HG02840 (cell line): ENCODE measurements at regions not wholly inside any gene's neighbourhood (a gene's known extent, or its start where the extent isn't known, plus 50 kb on each side); places are given as distances from the start of the nearest gene placed in this dataset.
A peak's percentile ranks its signal among the peaks of the same experiment; 100 is the strongest.

Experiments used
- ATAC-seq: cut with Tn5 transposase; IDR thresholded peaks from one replicate; pipeline ENCODE4 v1.9.1; 2021; ENCODE audit warnings: mild to moderate bottlenecking, moderate library complexity, moderate number of reproducible peaks; ENCODE audit not compliant: unreplicated experiment, low FRiP score

DNA sequence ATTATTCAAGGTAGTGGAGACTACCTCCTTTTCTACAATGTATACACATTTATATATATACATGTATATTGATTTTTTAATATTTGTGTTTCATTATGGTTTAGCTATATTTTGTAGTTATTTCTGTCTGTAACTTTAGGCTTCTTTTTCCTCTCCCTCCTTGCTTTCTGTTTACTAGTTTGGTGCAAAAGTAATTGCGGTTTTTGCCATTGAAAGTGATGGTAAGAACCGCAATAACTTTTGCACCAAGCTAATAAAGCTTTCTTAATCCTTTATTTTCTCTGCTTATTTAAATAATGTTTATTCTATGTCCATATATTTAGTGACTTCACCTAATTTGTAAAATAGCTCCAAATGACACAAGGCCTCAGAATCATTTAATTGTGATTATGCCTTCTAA lies 195.3 kb upstream of the PLSCR5 start:
- ATAC-seq = no peak

DNA sequence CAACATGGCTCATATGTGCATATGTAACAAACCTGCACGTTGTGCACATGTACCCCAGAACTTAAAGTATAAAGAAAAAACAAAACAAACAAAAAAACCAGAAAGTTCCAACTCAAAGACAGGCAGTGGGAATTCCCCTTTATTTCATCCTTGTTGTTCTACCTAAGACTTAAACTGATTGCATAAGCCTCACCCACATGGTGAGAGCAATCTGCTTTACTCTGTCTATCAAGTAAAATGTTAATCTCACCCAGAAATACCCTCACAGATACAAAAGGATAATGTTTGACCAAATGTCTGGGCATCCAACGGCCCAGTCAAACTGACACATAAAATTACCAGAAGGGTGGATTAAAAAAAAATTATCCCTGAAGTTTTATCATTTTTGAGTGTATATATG lies 190.9 kb upstream of the PLSCR5 start:
- no peak for ATAC-seq

GRCh38 chr3:146783446-146783845 lies 178.3 kb upstream of the PLSCR5 start:
- no peak for ATAC-seq

- no peak for ATAC-seq
These were observed 176.5 kb upstream of the PLSCR5 start for GRCh38 chr3:146781606-146782005.

- no peak for ATAC-seq
These were observed 175.9 kb upstream of the PLSCR5 start for GRCh38 chr3:146781059-146781458.

DNA sequence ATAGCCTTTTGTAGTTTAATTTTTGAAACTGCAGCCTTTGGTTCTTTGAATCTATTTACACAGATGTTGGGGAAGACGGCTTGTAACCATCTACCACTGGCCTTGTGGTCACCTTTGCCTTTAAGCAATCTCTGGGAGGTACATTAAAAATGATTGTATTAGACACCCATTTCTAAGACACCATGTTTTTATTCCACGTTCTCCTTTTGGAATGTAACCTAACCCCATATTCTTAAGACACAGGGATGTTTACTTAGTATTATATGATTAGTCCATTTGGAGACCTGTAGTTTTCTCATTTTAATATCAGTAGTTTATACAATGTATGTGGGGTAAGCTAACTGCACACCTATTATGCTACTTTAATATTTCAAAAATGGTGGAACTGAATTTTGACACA lies 175.1 kb upstream of the PLSCR5 start:
- no peak for ATAC-seq

DNA sequence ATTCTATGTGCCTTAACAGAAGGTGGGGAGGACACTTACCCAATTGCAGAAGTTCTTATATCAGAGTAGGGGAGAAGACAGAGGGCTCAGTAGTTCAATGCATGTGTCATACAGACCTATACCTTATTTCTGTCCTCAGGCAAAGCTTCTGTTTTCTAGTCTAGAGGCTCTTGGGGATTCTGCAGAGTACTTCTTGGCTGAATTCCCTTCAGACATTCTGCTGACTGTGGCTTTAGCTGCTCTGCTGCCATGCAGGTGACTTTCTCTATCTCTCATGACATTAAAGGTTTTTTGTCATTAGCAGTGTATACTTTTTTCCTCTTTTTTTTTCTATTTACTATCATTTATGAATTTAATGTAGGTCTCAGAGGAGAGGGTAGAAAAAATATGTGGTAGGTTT lies 172.8 kb upstream of the PLSCR5 start:
- no peak for ATAC-seq

DNA sequence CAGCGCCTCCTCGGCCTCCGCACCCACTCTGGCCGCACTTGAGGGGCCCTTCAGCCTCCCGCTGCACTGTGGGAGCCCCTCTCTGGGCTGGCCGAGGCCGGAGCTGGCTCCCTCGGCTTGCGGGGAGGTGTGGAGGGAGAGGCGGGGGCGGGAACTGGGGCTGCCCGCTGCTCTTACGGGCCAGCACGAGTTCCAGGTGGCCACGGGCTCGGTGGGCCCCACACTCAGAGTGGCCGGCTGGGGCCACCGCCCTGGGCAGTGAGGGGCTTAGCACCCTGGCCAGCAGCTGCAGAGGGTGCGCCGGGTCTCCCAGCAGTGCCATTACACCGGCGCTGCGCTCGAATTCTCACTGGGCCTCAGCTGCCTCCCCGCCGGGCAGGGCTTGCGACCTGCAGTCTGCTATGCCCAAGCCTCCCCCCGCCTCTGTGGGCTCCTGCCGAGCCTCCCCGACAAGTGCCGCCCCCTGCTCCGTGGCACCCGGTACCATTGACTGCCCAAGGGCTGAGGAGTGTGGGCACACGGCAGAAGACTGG lies 167.1 kb upstream of the PLSCR5 start:
- no peak for ATAC-seq

- no peak for ATAC-seq
These were observed 165.7 kb upstream of the PLSCR5 start for GRCh38 chr3:146770881-146771280.

- ATAC-seq = no peak
These were observed 165.2 kb upstream of the PLSCR5 start for GRCh38 chr3:146770301-146770700.

DNA sequence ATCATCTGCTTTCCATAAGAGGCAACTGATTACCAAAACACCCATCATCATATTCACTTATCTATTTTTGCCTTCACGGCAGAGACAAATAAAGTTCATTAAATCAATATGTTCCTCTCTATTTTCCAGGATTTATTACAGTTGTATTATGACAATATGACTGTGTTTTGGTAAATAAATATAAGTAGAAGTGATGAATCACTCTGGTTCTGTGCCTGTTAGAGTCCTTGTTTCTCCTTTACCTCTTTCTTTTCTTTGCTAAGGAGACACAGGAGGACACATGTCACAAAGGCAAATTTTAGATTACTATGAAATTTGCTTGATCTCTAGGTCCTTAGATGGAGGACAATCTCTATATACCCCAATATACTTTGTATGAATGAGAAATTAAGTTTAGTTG lies 152.6 kb upstream of the PLSCR5 start:
- ATAC-seq = no peak

- ATAC-seq = no peak
These were observed 145.1 kb upstream of the PLSCR5 start for GRCh38 chr3:146750196-146750595.

DNA sequence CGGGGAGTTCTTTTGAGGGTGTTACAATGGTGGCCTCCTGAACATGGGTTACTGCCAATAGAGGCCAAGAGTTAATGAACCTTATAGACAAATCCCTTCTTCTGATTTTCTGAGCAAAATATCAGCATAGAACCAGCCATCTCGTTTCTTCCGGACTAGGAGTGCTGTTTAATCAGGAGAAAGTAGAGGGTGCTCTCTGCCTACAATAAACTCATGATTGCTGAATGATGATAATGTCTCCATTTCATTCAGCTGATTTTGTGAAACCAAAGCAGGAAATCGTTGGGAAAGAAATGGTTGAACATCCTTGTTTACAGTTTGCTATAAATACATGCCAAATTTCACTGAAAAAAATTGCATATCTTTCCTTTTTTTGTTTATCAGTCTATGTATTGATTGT lies 142.8 kb upstream of the PLSCR5 start:
- ATAC-seq = no peak

DNA sequence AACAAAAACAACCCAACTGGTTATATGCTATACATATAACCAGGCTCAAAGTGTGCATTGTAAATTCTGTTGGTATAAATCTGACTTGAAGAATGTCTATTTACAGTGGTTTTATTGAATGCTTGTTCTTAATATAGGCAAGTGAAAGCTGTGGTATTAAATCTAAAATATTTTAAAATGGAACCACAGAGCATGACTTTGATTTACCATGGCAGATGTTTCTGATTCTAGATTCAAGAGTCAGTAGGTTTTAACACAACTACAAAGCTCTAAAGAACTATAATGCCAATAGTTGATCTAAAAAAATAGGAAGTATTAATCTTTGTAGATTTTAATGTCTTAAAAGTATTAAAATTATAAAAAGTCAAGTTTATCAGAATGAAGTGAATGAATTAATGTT lies 141.9 kb upstream of the PLSCR5 start:
- no peak for ATAC-seq

GRCh38 chr3:146746190-146746589 lies 141.0 kb upstream of the PLSCR5 start:
- ATAC-seq = no peak

DNA sequence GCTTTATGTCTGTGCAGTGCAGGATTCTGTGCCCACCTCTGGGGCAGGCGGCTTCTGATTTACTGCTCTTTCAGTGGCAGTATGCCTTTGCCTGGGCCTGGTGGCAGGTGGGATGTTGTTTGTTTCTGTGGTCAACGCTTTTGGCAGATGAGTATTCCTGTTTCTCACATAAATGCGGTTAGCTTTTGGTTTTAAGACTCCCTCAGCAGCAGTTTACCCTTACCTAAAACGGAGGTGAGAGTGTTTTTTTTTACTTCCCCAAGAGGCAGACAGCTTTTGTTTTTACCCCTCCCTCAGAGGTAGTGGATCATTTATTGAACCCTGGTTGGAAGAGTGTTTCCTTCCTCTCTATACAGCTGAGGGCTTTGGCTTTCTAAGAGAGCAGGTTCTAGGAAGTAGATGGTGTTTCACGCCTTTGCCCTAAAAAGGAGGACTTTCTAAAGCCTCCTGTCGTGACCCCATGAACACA lies 134.1 kb upstream of the PLSCR5 start:
- peak; percentile 98 for ATAC-seq

DNA sequence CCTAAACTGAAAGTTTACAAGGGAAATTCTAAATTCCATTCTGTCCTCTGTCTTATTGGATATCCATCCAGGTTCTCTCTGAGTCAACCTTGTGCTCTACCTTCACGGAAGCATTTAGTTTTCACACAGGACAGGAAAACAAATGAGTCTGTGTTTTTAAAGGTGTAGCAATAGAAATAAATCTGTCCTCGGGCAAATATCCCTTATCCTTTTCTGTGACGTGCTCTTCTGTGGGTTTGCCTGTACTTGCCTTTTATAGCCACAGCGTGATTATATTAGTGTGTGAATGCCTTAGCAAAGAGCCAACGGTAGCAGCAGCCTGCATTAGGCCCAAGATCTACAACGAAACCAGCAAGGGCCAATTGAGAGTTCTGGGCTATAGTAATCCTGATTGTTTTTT lies 127.2 kb upstream of the PLSCR5 start:
- ATAC-seq = no peak

DNA sequence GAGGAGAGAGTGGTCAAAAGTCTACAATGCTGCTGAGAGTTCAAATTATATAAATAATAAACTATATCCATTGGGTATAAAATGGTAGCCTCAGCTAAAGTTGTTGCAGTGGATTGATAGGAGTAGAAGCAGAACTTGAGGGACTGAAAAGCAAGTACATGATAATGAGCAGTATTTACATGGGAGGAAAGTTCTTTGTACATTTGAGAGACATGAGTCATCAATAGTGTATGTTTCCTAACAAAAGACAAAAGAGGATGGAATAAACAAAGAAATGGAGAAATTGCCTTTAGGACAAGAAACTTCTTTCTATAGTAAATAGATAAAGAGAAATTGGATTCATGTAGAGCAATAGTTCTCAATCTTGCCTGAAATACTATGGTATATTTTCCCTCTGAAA lies 110.0 kb upstream of the PLSCR5 start:
- ATAC-seq = no peak

DNA sequence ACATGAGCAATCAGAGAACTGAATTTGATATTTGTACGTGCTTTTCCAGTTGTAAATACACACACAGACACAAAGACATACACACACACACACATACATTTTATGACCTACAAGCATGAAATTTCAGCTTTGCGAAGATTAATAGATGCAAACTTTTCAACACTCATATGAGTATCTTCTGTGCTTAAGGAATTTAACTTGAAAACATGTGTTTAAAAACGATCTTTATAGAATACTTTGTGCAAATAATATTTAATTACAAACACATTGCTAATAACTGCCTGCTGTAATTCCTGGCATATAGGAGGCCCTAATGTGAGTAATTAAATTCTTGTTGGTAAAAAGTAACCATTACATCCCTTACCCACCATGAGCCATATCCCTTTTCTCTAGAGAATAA lies 107.7 kb upstream of the PLSCR5 start:
- ATAC-seq = no peak

DNA sequence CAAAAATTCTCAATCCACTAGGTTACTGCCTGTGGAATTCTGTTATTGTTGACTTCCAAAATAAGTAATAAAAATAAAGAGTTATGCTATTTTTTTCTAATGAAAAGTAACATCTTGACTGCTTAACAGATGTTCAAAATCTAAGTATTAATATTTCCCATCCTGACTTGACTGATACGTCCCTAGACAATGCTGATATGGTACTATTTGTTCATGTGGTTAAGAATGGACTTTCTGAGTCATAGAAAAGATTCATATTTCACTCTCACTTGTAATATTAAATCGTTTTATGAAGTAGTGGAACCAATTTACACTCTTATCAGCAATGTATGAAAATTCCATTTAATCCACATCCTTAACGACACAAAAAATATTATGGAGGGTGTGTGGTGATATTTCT lies 104.8 kb upstream of the PLSCR5 start:
- no peak for ATAC-seq

DNA sequence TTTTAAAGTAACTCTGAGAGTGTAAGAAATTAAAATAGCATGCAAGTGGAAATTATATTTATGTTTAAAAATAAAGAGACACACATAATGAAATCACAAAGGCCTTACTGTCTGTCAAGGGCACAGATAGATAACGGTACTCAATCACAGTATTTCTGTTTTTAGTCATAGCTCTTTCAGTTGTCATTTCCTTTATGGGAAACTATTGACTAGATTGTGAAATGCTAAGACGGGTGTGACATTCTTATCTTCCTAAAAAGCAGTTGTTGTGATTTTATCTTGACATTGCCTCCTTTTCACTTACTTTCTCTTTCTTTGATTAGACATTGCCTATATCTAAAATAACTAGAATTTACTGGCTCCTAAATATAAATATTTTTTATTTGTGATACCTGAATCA lies 100.1 kb upstream of the PLSCR5 start:
- ATAC-seq = peak; percentile 51

DNA sequence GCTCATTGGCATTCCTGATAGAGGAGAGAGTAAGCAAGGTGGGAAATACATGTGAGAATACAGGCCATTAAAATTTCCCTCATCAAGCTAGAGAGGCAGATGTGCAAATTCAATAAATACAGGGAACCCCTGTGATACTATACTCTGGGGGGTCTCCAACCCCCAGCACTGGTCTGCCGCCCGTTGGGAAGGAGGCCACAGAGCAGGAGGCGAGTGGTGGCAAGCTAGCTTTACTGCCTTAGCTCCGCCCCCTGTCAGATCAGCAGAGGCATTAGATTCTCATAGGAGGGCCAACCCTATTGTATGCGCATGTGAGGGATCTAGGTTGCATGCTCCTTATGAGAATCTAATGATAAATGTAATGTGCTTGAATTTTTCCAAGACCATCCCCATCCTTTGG lies 97.1 kb upstream of the PLSCR5 start:
- no peak for ATAC-seq

- no peak for ATAC-seq
These were observed 96.1 kb upstream of the PLSCR5 start for GRCh38 chr3:146701246-146701645.
